NCI-H1436 (cell line): ENCODE measurements at regions not wholly inside any gene's neighbourhood (a gene's known extent, or its start where the extent isn't known, plus 50 kb on each side); places are given as distances from the start of the nearest gene placed in this dataset.

Experiments used
- DNase-seq: peaks from one replicate; lab custom pipeline; 2025; lab: John Stamatoyannopoulos, UW

DNA sequence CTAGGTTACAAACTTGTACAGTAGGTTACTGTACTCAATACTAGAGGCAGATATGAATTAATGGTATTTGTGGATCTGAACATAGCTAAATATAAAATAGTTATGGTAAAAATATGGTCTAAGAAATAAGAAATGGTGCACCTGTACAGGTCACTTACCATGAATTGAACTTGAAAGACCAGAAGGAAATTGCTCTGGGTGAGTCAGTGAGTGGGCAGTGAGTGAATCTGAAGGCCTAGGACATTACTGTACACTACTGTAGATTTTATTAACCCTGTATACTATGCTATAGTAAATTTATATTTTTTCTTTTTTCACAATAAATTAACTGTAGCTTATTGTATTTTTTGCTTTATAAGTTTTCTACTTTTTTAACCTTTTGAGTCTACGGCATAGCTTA is 1020.4 kb downstream of the CDH18 start:
- DNase-seq = no peak

DNA sequence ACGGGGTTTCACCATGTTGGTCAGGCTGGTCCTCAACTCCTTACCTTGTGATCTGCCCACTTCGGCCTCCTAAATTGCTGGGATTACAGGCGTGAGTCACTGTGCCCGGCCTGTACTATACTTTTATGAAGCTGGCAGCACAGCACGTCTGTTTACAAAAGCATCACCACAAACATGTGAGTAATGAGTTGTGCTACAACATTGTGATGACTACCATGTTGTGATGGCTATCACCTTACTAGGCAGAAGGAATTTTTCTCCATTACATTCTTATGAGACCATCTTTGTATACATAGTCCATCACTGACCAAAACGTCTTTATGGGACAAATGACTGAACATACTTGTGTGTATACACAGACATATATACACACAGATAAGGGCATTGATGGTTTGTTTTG is 1019.0 kb downstream of the CDH18 start:
- no peak for DNase-seq

DNA sequence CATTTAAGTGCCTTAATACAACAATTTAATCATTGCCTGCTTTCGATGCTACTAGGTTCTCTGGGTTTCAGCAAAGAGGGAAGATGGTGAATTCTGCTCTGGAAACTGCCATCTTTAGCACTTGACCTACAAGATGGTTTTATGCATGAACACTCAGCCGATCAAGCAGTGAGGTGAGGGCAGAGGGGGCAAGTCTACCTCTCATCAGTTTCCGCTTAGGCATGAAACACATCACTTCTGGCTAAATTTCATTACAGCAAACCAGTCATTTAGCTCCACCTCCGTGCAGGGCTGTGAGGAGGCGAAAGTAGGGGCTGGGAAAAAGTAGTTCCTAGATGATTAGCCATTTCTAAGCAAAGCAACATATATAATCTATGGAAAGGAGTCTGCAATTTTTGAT is 1018.0 kb downstream of the CDH18 start:
- no peak for DNase-seq

DNA sequence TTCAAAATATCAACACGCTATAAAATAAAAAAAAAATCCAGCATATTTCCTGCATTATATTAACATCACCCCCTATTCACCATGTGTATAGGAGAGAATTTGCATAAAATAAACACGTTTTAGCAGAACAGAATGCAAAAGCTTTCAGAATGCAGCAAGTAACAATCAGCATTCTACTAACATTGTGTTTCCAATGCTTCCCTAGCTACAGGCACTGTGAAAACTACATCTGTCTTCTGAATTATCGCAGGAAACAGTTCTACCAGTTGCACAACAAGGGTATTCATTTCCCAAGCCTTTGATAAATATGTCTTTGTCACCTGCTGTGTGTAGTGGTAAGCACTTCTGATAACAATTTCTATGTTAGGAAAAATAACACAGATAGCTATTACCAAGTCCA is 1015.8 kb downstream of the CDH18 start:
- no peak for DNase-seq

DNA sequence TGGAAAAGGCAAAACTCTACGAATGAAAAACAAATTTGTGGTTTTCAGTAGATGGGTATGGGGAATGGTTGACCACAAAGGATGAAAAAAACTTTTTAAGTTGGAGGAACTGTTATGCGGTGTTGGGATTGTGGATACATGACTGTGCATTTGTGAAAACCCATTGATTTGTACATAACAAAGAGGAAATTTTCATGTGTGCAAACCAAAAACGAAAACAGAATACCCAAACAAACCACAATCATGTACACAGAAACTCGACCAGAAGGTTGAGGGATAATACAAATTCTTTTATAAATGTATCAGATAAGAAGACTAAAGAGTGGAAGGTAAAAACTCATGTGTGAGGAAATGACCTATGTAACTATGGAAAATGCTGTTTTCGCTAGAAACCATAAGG is 1012.4 kb downstream of the CDH18 start:
- DNase-seq = no peak

DNA sequence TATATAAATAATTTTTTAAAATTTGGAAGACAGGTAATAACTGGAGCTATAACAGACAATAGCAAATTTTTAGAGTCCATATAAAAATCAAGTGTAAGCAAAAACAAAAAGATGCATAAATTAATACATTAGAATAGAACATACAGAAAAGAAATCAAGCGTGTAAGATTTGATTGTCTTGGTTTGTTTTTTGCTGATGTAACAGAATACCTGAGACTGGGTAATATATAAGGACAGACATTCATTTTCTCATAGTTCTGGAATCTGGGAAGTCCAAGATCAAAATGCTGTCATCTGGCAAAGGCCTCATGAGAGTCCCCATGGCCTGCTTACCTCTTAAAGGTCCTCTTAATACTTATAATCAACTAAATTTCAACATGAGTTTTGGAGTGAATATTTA is 1010.1 kb downstream of the CDH18 start:
- no peak for DNase-seq

DNA sequence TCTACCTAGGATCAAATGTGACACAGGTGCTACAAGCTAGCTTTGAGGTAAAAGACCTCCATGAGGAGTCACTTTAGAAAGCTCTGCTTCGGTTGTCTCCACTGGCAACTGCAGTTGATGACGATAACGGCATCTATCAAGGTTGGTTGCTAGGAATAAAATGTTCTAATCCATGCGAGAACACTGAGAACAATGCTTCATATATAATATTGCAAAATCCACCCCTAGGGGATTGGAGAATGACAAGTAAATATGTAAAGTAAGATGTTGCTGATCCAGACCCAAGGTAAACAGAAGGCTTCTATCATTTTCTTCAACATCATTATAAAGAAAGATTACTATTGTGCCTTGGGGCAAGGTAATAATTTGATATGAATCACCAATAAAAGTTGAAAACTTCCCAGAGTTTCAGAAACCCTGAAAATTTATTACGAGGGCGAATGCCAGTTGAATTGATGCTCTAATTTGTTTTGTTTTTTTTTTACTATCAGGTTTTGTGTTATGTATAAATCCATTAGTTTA is 1003.4 kb downstream of the CDH18 start:
- no peak for DNase-seq

DNA sequence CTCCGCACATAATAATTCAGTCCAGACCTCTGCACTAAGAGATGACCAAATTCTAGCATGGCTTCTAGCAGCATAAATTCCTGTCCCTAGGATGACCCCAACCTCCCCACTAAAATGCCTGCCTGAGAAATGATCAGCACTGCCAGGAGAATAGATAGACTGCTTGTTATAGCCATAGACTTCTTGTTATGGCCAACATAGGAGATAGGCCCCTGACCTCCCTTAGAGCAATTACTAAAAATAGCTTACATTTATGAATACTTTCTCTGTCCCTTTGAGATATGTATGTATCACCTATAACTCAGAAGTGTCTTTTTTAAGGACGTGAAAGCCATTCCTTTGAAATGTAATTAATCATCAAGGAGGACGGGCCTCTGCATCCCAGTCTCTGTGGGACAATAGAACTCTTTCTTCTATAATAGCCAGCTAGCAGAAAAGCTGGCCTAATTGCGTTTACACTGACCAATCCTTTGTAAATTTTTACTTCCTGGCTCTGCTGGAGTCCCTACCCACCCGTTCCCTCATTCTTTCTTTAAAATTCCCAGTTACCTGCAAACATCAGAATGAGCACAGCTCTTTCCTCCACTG is 1002.7 kb downstream of the CDH18 start:
- DNase-seq = no peak

DNA sequence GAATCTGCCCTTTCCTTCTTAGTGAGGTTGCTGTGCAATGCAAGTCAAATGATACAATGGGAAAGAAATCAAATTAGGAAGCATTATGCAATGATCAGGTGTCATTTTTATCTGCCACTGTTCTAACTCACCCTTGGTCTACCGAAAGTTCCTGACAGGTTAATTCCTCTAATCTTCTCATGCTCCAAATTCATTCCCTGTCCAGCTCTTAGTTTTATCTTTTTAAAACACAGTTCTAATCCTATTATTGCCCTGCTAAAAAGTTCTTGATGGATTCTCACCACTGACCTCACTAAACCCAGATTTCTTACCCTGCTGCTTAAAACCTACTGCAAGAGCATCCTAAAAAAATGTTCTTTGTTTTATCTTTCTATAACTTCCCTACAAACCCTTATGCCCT is 1000.9 kb downstream of the CDH18 start:
- no peak for DNase-seq

DNA sequence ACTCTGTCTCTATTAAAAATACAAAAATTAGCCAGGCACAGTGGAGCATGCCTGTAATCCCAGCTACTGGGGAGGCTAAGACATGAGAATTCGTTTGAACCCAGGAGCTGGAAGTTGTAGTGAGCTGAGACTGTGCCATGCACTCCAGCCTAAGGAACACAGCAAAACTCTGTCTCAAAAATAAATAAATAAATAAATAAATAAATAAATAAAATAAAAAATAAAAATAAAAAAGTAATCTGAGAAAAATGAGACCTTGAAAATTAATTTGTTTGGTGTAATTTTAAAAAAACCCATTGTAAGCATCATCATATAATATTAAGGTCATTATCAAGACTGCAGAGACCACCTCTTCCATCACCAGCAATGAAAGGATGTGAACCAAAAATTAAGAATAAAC is 997.1 kb downstream of the CDH18 start:
- DNase-seq = no peak

DNA sequence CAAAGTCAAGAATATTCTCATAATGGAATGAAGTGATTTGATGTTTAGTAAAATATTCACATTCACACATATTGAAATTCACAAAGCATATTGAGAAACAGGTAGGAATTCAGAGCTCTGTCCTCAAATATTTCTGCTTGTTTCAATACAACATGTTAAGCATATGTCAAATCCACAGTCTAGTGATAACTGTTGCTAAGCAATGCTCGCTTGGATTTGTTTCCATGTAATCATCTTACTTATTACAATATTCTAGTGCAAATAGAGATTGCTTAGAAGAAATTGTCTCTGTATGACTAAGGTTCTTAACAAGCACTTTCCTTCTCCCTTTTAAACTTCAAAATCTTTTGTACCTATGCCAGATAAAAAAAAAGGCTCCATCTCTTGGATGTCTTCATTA is 995.7 kb downstream of the CDH18 start:
- DNase-seq = no peak

DNA sequence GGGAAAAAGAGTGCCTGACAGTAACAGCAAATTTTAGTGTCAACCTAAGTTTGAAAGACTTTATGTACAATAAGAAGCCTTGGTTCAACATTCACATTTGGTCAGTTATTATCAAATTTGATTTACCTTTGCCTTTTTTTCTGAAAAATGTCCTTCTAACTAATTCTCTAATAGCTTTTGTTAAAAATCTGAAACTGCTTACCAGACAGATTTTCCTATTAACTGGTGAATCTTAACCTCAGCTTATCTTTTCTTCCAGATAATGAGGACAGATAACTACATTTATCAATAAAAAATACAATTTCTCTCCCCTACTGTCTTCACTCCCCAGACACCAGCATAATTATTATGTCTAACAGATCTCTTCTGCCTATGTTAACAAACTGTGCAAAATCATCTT is 988.5 kb downstream of the CDH18 start:
- DNase-seq = no peak

DNA sequence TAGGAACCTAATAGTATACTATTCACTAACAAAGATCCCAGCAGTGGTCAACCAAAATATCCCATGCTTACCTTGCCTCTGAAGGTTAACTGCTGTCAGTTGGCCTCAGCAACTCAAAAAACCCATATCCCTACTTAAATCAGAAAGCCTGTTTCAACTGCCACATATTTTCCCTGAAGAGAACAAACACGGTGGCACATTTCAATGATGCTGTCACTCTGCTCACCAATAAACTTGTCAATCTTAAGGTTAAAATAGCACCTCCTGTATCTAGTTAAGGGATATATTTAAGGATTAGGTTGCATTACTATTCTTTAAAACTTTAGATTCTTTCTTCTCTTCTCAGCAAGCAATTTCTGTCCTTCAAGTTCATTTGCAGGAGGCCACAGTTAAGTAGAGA is 986.9 kb downstream of the CDH18 start:
- no peak for DNase-seq

DNA sequence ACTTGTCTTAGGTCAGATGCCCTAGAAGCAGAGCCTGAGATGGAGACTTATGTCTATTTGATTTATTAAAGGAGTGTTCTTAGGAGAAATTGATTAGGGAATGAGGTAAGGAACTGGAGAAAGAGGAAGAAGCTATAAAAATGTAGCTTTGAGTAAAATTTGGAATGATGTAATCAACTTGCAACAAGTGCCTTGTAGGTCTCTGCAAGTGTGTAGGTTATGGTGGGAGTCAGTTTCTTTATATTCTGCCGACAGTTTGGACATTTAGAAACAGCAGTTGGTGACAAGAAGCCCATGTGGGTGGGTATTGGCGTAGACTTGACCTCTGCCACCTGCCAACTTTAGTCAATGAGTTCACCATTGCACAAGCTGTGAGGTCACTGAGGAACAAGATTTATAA is 986.5 kb downstream of the CDH18 start:
- no peak for DNase-seq

DNA sequence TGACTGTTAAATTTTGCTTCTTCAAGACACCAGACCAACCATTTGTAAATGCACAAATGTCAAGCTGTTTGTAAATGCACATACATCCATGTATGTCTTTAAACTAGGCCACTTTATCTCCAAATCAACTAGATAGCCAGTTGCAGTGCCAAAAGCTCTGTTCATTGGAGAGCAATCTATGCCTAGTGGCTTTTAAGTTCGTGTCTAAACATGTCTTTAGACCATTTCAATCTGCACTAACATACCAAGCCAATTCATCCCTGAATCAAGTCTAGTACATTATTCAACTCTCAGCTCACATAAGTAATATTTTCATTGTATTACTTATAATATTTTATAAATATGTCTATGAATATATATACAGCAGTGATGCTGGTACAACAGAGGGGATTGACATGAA is 985.9 kb downstream of the CDH18 start:
- no peak for DNase-seq

DNA sequence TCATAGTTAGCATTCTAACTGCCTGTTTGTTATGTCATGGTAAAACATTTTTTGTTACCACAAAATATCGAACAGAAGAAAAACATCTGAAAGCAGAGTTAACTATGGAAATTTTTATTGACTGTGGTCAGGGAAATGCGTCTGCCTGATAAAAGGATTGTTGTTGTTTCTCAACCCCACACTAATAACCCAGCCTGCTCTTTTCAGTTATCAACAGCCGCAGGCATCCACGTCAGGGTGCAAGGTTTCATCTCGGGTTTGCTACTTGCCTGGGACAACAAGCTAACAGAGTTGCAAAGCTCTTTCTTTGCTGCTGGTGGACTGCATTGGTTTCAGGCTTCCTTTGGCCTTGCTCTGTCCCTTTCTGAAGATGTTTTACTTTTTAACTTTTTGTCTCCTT is 969.2 kb downstream of the CDH18 start:
- DNase-seq = no peak

DNA sequence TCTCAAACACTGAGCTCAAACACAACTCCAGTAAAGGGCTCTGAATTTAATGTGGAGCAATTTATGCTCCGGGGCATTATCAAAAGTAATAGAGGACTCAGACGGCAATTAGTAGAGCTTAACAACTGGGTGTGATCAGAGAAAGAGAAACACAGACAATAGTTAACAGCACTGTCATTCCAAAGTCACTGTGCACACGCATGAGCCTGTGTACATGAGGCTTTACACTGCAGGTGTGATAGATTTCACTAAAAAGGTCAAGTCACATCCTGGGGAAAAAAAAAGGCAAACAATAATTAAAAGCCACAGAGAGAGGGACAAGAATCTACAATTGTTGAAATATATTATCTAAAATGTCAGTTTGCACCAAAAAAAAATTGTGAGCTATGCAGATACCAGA is 956.5 kb downstream of the CDH18 start:
- DNase-seq = no peak

DNA sequence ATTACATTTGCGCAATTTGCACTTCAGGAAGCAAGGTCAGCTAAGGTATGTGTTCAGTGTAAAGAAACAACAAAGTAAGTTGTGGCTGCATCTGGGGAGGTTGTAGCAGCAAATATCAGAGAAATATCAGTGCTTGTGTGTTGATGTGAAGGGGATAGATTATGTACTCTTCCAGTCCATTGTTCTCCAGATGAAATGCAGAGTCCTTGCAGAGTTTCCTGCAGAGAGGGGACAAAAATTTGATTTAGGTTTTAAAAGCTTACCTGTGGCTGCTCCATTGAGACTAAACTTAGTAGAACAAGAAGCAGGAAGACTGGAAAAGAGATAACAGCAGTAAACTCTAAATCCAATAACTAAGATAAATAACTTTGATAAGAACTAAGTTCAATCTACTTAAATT is 952.2 kb downstream of the CDH18 start:
- DNase-seq = no peak

DNA sequence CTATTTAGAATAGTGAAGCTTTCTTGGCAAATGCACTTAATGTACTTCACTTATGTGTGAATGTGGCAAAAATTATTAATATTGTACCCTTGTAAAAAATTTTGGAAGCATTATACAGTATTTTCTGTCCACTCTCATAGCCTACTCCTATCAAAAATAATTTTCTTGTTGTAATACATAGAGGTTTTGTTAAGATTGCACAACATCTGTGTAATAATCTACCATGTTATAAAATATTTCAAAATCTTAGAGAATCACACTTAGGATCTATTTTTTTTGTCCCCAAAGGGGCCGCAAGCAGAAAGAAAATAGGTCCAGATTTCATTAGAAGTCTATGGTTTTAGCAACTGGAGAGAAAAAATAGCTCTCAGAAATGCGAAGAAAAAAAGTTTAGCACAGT is 945.9 kb downstream of the CDH18 start:
- DNase-seq = no peak

DNA sequence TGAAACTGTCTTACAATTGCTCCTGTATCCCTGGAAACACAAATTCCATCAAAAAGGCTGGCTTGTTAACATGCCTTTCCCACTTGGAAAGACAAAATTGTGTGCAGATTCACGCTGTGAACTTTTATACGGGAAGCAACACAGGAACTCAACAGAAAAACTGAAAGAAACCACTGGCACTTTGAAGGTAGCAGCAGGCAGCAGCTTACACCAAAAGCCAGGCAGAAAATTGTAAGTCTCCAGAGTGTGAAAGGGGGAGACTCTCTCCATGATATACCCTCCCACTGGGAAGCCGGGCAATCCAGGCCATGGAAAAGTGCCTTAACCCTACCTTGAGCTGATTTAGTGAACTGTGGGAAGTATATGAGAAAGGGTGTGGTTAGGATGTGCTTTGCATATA is 943.7 kb downstream of the CDH18 start:
- no peak for DNase-seq

DNA sequence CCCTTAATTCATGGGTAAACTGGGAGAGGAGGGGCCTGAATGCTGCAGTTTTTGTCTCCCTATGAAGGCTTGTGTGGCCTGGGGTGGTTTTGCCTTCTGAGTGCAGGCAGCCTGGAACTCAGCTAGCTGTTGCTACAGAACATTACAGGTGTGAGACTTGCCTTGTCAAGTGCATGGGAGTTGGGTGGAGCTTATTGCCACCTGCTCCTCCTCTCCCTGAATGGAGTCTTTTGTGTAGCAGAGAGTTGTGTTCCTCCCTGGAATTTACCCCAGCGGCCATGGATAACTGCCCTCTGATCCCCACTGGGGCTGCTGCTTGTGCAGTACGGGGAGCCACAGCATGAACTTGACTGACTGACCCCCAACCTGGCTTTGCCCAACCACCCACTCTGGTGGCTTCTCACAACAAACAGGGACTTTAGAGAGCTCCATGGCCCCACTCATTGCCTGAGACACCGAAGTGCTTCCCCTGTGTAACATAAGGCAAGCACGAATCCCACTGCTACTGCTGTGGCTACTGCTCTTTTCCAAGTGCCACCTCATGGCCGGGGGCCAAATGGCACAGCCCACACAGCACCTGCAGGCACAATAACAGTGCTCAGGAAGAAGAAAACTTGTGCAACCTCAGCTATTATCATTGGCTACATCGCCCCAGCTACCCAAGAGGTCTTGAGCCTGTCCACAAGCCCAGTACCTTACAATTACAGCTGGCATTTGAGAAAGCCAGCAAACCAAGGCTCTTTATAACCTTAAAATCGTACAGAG is 942.9 kb downstream of the CDH18 start:
- DNase-seq = no peak

DNA sequence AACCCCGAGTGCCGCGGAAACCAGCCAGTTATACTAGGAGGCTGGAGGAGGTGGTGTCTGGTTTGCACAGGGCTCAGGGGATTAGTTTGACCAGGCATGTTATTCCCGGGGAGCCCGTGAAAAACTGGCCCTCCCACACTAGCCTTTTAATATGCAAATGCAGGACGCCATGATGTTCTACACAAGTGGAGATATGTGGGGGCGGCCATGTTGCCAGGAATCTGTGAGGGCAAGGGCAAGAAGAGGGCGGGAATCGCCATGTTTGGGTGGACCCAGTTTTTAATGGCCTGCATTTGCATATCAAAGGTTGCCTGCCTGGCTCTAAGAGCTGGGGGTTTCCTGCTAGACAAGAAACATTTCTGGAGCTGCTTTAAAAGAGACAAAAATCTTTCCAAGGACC is 940.7 kb downstream of the CDH18 start:
- DNase-seq = no peak

DNA sequence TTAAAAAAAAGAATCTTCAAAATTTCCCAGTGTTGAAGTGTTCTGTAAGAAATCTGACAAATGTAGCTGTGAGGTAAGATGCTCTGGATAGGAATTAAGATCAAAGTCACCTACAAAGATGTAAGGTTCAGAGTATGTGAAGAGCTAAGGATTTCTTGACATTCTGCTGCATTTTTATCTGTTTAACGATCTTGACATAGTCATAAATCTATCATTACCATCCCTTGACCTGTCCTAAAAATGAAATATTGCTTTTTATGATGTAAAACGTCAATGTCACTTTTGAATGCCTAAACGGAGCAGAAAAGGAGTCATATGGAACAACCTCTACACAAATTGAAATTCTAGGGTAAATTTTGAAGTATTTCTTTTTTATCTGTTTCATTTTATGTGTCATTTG is 939.3 kb downstream of the CDH18 start:
- DNase-seq = no peak

DNA sequence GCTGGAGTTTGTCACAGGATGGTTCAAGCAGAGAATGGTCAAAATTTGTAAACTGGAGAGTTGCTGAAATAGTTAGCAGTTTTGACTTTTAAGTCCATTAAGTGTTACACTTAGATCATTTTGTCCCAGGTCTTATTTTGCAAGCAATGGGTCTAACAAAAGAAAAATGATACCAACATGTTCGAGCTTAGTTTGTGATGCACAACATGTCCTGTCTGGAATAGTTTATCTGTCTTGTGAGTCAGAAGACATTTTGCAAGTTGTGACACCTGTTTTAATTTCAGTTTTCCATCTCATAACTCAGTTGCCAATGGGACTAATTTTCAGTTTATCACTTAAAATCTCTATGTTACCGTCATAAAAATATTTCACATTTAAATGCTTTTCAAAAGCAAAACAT is 929.8 kb downstream of the CDH18 start:
- DNase-seq = no peak
